WTC11 (cell line): ENCODE measurements at regions not wholly inside any gene's neighbourhood (a gene's known extent, or its start where the extent isn't known, plus 50 kb on each side); places are given as distances from the start of the nearest gene placed in this dataset.

ENCODE experiments used
- ATAC-seq: fragments of 200-7000 bp; cut with Tn5 transposase; 2 replicates; pipeline ENCODE4 v1.10.0; 2021; ENCODE audit warnings: mild to moderate bottlenecking, moderate library complexity
- CTCF ChIA-PET: fragments of 300-600 bp; sonication (Branson Sonifier 250); formaldehyde crosslinking; loops from one replicate; lab custom pipeline; 2021; ENCODE audit warnings: antibody characterized with exemption; lab: Charles Lee
- POLR2A ChIA-PET: fragments of 350-600 bp; sonication (Branson Sonifier 250); formaldehyde crosslinking; loops from one replicate; lab custom pipeline; 2021; ENCODE audit warnings: antibody characterized with exemption; lab: Charles Lee
- DNase-seq: peaks from one replicate; pipeline ENCODE4 v3.0.0; 2021; ENCODE audit warnings: low spot score
- H3K27ac Mint-ChIP-seq: 2 replicates; pipeline ENCODE4 v1.8.0; 2021; ENCODE audit warnings: mixed read lengths
- H3K27me3 Mint-ChIP-seq: 2 replicates; pipeline ENCODE4 v1.8.0; 2021; ENCODE audit warnings: low read depth, mild to moderate bottlenecking, moderate library complexity, mixed read lengths
- H3K36me3 Mint-ChIP-seq: 2 replicates; pipeline ENCODE4 v1.8.0; 2021; ENCODE audit warnings: mixed read lengths
- H3K4me1 Mint-ChIP-seq: 2 replicates; pipeline ENCODE4 v1.8.0; 2022; ENCODE audit warnings: mixed read lengths
- H3K4me3 Mint-ChIP-seq: 2 replicates; pipeline ENCODE4 v1.8.0; 2021; ENCODE audit warnings: mild to moderate bottlenecking, moderate library complexity, mixed read lengths
- H3K9me3 Mint-ChIP-seq: 2 replicates; pipeline ENCODE4 v1.8.0; 2021; ENCODE audit warnings: mixed read lengths
- CBFB ChIP-seq: sonication (generic); formaldehyde crosslinking; IDR thresholded peaks from 2 replicates; pipeline ENCODE4 v1.8.1; 2022; ENCODE audit warnings: mild to moderate bottlenecking, low read depth, missing genetic modification reagents
- CREM ChIP-seq: sonication (generic); formaldehyde crosslinking; IDR thresholded peaks from 2 replicates; pipeline ENCODE4 v1.8.1; 2022; ENCODE audit warnings: mild to moderate bottlenecking, missing genetic modification reagents, moderate library complexity
- EMX1 ChIP-seq: fragments of 250-450 bp; sonication (Bioruptor Pico); IDR thresholded peaks from 2 replicates; pipeline ENCODE4 v1.8.0; 2021; ENCODE audit warnings: mild to moderate bottlenecking
- ESRRA ChIP-seq: sonication (generic); formaldehyde crosslinking; IDR thresholded peaks from 2 replicates; pipeline ENCODE4 v1.8.1; 2022; ENCODE audit warnings: mild to moderate bottlenecking, missing genetic modification reagents, borderline replicate concordance
- HMGA2 ChIP-seq: fragments of 250-450 bp; sonication (Bioruptor Pico); IDR thresholded peaks from 2 replicates; pipeline ENCODE4 v1.4.0; 2021; ENCODE audit warnings: mild to moderate bottlenecking, moderate library complexity
- JUN ChIP-seq: sonication (generic); formaldehyde crosslinking; IDR thresholded peaks from 2 replicates; pipeline ENCODE4 v1.8.0; 2023; ENCODE audit warnings: mild to moderate bottlenecking, missing genetic modification reagents
- KAT7 ChIP-seq: sonication (generic); formaldehyde crosslinking; IDR thresholded peaks from 2 replicates; pipeline ENCODE4 v1.8.1; 2023; ENCODE audit warnings: missing genetic modification reagents, mild to moderate bottlenecking, borderline replicate concordance
- MXD4 ChIP-seq: fragments of 250-450 bp; sonication (Bioruptor Pico); IDR thresholded peaks from 2 replicates; pipeline ENCODE4 v1.8.0; 2021; ENCODE audit warnings: mild to moderate bottlenecking, moderate library complexity, borderline replicate concordance
- NFATC4 ChIP-seq: fragments of 250-450 bp; sonication (Bioruptor Pico); IDR thresholded peaks from 2 replicates; pipeline ENCODE4 v1.9.0; 2021; ENCODE audit warnings: mild to moderate bottlenecking
- NFYB ChIP-seq: sonication (generic); formaldehyde crosslinking; conservative IDR thresholded peaks from 2 replicates; pipeline ENCODE4 v1.8.0; 2022; ENCODE audit warnings: low read depth, missing genetic modification reagents
- NR3C1 ChIP-seq: sonication (generic); formaldehyde crosslinking; conservative IDR thresholded peaks from 2 replicates; pipeline ENCODE4 v1.8.1; 2023; ENCODE audit warnings: low read depth, mild to moderate bottlenecking, missing genetic modification reagents
- SMAD4 ChIP-seq: sonication (generic); formaldehyde crosslinking; IDR thresholded peaks from 2 replicates; pipeline ENCODE4 v1.8.0; 2022; ENCODE audit warnings: mild to moderate bottlenecking, missing genetic modification reagents
- TEAD1 ChIP-seq: sonication (generic); formaldehyde crosslinking; IDR thresholded peaks from 2 replicates; pipeline ENCODE4 v1.8.0; 2022; ENCODE audit warnings: mild to moderate bottlenecking, missing genetic modification reagents
- ZBTB21 ChIP-seq: sonication (generic); formaldehyde crosslinking; IDR thresholded peaks from 2 replicates; pipeline ENCODE4 v1.8.1; 2023; ENCODE audit warnings: mild to moderate bottlenecking, missing genetic modification reagents, borderline replicate concordance
- ZNF232 ChIP-seq: sonication (generic); formaldehyde crosslinking; IDR thresholded peaks from 2 replicates; pipeline ENCODE4 v1.8.0; 2022; ENCODE audit warnings: mild to moderate bottlenecking, missing genetic modification reagents
- ZNF423 ChIP-seq: fragments of 250-450 bp; sonication (Bioruptor Pico); IDR thresholded peaks from 2 replicates; pipeline ENCODE4 v2.1.2; 2022; ENCODE audit warnings: mild to moderate bottlenecking, moderate library complexity
- ZNF671 ChIP-seq: fragments of 250-450 bp; sonication (Bioruptor Pico); IDR thresholded peaks from 2 replicates; pipeline ENCODE4 v1.8.0; 2021; ENCODE audit warnings: mild to moderate bottlenecking
- TF ChIP-seq, protein P1 (sequence below): fragments of 250-450 bp; sonication (Bioruptor Pico); IDR thresholded peaks from 2 replicates; pipeline ENCODE4 v1.9.0; 2021; ENCODE audit warnings: moderate library complexity, mild to moderate bottlenecking, inconsistent platforms, borderline replicate concordance
- TF ChIP-seq, protein P2 (sequence below): sonication (generic); formaldehyde crosslinking; IDR thresholded peaks from 2 replicates; pipeline ENCODE4 v1.8.0; 2022; ENCODE audit warnings: missing genetic modification reagents
- TF ChIP-seq, protein P3 (sequence below): sonication (generic); formaldehyde crosslinking; IDR thresholded peaks from 2 replicates; pipeline ENCODE4 v1.8.1; 2022; ENCODE audit warnings: missing genetic modification reagents, borderline replicate concordance
- TF ChIP-seq, protein P4 (sequence below): fragments of 250-450 bp; sonication (Bioruptor Pico); IDR thresholded peaks from 2 replicates; pipeline ENCODE4 v2.1.2; 2022; ENCODE audit warnings: mild to moderate bottlenecking, moderate library complexity
- TF ChIP-seq, protein P5 (sequence below): sonication (generic); formaldehyde crosslinking; IDR thresholded peaks from 2 replicates; pipeline ENCODE4 v1.8.1; 2023; ENCODE audit warnings: mild to moderate bottlenecking, moderate library complexity, missing genetic modification reagents

DNA sequence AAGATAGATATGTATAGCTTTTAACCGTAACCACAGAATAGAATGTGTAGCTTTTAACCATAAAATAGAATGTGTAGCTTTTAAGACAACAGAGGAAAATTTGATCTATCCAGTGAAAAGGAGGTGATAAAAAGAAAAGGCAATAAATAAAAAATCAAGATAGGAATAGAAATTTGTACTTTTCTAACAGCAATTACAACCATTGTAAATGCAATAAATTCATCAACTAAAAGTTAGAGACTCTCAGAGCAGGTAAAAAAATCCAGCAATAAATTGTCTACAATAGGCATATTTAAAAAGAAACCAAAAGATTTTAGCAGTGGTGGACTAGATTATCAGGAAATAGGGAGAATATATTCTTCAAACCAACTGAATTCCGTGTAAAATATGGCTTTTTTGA, 63.8 kb upstream of the ABHD2 start:
- CTCF ChIA-PET: interaction anchor here (0.9 to 1.0 kb wide), 2 partner anchors 10 to 14 kb away, joined by 3 read pairs; no protein-coding TSS in a partner anchor
- Mint-ChIP-seq H3K9me3 (peaks cover 20% of the 10 kb centered on the region), H3K4me3 (no peak overlapping the region), H3K27me3 (no peaks in the 10 kb centered on the region; the same call in 1 of the 2 replicates), H3K27ac (no peak overlapping the region), H3K36me3 (peaks cover 3% of the 10 kb centered on the region; the same call in 1 of the 2 replicates), H3K4me1 (peaks cover 5% of the 10 kb centered on the region)
- DNase-seq: no peak
- POLR2A ChIA-PET: no interaction called here
- ATAC-seq: no peak
- TF ChIP-seq EMX1 (CRISPR knock-in tag) (no peak), NFYB (CRISPR knock-in tag) (no peak), JUN (CRISPR knock-in tag) (no peak), CREM (CRISPR knock-in tag) (no peak), MXD4 (no peak), ZNF423 (CRISPR knock-in tag) (no peak), ZBTB21 (CRISPR knock-in tag) (no peak), ESRRA (CRISPR knock-in tag) (no peak), ZNF671 (no peak), CBFB (no peak)
- TF ChIP-seq, protein P1, sequence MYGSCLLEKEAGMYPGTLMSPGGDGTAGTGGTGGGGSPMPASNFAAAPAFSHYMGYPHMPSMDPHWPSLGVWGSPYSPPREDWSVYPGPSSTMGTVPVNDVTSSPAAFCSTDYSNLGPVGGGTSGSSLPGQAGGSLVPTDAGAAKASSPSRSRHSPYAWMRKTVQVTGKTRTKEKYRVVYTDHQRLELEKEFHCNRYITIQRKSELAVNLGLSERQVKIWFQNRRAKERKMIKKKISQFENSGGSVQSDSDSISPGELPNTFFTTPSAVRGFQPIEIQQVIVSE (CRISPR knock-in tag): no peak
- TF ChIP-seq, protein P2, sequence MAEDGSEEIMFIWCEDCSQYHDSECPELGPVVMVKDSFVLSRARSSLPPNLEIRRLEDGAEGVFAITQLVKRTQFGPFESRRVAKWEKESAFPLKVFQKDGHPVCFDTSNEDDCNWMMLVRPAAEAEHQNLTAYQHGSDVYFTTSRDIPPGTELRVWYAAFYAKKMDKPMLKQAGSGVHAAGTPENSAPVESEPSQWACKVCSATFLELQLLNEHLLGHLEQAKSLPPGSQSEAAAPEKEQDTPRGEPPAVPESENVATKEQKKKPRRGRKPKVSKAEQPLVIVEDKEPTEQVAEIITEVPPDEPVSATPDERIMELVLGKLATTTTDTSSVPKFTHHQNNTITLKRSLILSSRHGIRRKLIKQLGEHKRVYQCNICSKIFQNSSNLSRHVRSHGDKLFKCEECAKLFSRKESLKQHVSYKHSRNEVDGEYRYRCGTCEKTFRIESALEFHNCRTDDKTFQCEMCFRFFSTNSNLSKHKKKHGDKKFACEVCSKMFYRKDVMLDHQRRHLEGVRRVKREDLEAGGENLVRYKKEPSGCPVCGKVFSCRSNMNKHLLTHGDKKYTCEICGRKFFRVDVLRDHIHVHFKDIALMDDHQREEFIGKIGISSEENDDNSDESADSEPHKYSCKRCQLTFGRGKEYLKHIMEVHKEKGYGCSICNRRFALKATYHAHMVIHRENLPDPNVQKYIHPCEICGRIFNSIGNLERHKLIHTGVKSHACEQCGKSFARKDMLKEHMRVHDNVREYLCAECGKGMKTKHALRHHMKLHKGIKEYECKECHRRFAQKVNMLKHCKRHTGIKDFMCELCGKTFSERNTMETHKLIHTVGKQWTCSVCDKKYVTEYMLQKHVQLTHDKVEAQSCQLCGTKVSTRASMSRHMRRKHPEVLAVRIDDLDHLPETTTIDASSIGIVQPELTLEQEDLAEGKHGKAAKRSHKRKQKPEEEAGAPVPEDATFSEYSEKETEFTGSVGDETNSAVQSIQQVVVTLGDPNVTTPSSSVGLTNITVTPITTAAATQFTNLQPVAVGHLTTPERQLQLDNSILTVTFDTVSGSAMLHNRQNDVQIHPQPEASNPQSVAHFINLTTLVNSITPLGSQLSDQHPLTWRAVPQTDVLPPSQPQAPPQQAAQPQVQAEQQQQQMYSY (CRISPR knock-in tag): no peak
- TF ChIP-seq, protein P3, sequence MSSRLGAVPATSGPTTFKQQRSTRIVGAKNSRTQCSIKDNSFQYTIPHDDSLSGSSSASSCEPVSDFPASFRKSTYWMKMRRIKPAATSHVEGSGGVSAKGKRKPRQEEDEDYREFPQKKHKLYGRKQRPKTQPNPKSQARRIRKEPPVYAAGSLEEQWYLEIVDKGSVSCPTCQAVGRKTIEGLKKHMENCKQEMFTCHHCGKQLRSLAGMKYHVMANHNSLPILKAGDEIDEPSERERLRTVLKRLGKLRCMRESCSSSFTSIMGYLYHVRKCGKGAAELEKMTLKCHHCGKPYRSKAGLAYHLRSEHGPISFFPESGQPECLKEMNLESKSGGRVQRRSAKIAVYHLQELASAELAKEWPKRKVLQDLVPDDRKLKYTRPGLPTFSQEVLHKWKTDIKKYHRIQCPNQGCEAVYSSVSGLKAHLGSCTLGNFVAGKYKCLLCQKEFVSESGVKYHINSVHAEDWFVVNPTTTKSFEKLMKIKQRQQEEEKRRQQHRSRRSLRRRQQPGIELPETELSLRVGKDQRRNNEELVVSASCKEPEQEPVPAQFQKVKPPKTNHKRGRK (CRISPR knock-in tag): no peak

DNA sequence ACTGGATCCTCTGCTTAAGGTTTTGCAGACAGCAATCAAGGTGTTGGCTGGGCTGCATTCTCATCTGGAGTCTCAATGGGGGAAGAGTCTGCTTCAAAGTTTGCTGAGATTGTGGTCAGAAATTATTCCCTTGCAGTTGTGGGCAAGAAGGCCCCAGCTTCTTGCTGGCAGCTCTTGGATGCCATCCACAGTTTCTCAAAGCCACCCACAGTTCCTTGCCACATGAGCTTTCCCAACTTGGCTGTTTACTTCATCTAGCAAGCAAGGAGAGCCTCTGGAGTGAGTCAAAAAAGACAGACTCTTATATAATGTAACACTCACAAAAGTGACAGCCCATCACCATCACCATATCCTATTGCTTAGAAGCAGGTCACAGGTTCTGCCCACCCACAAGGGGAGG, 62.1 kb upstream of the ABHD2 start:
- ChIA-PET CTCF (interaction anchor here (1.0 to 1.5 kb wide), 3 partner anchors 121 to 181 kb away, joined by 3 to 5 read pairs (median 3); no protein-coding TSS in a partner anchor), POLR2A (interaction anchor here (1.1 kb wide), 1 partner anchor 113 kb away, joined by 3 read pairs; the partner anchor contains the start of gene MFGE8)
- Mint-ChIP-seq H3K27me3 (no peaks in the 10 kb centered on the region; the same call in 1 of the 2 replicates), H3K4me1 (0 out of 2 replicates have a peak, but pooled peaks cover 2% of the 10 kb centered on the region), H3K36me3 (peaks cover 8% of the 10 kb centered on the region), H3K27ac (no peak overlapping the region), H3K4me3 (no peak overlapping the region), H3K9me3 (peaks cover 30% of the 10 kb centered on the region)
- no peak for ATAC-seq
- no peak for DNase-seq
- no peak for TF ChIP-seq TEAD1 (CRISPR knock-in tag)
- TF ChIP-seq, protein P2 (CRISPR knock-in tag): no peak
- no peak for TF ChIP-seq HMGA2 (CRISPR knock-in tag)
- TF ChIP-seq, protein P4, sequence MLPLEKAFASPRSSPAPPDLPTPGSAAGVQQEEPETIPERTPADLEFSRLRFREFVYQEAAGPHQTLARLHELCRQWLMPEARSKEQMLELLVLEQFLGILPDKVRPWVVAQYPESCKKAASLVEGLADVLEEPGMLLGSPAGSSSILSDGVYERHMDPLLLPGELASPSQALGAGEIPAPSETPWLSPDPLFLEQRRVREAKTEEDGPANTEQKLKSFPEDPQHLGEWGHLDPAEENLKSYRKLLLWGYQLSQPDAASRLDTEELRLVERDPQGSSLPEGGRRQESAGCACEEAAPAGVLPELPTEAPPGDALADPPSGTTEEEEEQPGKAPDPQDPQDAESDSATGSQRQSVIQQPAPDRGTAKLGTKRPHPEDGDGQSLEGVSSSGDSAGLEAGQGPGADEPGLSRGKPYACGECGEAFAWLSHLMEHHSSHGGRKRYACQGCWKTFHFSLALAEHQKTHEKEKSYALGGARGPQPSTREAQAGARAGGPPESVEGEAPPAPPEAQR (CRISPR knock-in tag): no peak
- TF ChIP-seq CBFB: no peak
- no peak for TF ChIP-seq KAT7 (CRISPR knock-in tag)
- TF ChIP-seq NFATC4 (CRISPR knock-in tag): no peak
- TF ChIP-seq NR3C1 (CRISPR knock-in tag): no peak
- TF ChIP-seq, protein P5, sequence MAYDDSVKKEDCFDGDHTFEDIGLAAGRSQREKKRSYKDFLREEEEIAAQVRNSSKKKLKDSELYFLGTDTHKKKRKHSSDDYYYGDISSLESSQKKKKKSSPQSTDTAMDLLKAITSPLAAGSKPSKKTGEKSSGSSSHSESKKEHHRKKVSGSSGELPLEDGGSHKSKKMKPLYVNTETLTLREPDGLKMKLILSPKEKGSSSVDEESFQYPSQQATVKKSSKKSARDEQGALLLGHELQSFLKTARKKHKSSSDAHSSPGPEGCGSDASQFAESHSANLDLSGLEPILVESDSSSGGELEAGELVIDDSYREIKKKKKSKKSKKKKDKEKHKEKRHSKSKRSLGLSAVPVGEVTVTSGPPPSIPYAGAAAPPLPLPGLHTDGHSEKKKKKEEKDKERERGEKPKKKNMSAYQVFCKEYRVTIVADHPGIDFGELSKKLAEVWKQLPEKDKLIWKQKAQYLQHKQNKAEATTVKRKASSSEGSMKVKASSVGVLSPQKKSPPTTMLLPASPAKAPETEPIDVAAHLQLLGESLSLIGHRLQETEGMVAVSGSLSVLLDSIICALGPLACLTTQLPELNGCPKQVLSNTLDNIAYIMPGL (CRISPR knock-in tag): no peak
- TF ChIP-seq SMAD4 (CRISPR knock-in tag): no peak
- TF ChIP-seq ZNF232 (CRISPR knock-in tag): no peak
